ENCODE measurements at regions not wholly inside any gene's neighbourhood (a gene's known extent, or its start where the extent isn't known, plus 50 kb on each side); places are given as distances from the start of the nearest gene placed in this dataset.

DNA sequence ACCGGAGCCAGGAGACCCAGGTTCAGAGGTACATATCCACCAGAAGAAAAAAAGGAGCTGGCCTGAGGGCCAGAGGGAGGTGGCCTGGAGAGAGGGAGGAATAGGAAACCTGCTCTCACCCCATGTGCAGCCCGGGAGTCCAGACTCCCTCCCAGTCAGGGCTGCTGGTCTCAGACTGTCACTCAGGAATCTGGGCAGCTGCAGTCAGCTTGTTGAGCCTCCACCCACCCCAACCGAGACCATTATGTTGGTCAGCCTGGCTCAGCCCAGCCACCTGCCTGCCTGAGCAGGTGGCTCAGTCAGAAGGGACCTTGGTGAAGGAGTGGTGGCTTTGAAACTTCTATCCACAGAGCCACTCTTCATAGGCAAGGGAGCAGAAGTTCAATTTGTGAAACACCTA, 53.3 kb upstream of the EPB41L1 start:
- Histone ChIP-seq H3K27ac (ENCODE audit: low read depth in 2 of 2, low read length in 2 of 2) (peak overlapping the region; percentile 78 to 90), H3K36me3 (ENCODE audit: control insufficient read depth in 2 of 3, insufficient read depth in 3 of 3, low read length in 3 of 3) (no peaks in the 10 kb centered on the region), H3K4me3 (ENCODE audit: low read length in 3 of 3) (no peak overlapping the region), H3K4me1 (ENCODE audit: control insufficient read depth in 2 of 3, insufficient read depth in 2 of 3, low read depth in 1 of 3, low read length in 3 of 3) (peaks cover 2 to 76% (median 64%) of the 10 kb centered on the region in 3 donors), H3K27me3 (ENCODE audit: control insufficient read depth, insufficient read depth, low read length) (no peaks in the 10 kb centered on the region), H3K9me3 (ENCODE audit: control insufficient read depth in 2 of 3, insufficient read depth in 1 of 3, low read length in 3 of 3) (no peaks in the 10 kb centered on the region), H3K9ac (ENCODE audit: low read length in 3 of 3) (peak overlapping the region in 1 of 3 donors; percentile 57)
- intact Hi-C loops (cut with DNase I), result no loop called here
- FAIRE-seq, result no peak
- TF ChIP-seq, protein P1, sequence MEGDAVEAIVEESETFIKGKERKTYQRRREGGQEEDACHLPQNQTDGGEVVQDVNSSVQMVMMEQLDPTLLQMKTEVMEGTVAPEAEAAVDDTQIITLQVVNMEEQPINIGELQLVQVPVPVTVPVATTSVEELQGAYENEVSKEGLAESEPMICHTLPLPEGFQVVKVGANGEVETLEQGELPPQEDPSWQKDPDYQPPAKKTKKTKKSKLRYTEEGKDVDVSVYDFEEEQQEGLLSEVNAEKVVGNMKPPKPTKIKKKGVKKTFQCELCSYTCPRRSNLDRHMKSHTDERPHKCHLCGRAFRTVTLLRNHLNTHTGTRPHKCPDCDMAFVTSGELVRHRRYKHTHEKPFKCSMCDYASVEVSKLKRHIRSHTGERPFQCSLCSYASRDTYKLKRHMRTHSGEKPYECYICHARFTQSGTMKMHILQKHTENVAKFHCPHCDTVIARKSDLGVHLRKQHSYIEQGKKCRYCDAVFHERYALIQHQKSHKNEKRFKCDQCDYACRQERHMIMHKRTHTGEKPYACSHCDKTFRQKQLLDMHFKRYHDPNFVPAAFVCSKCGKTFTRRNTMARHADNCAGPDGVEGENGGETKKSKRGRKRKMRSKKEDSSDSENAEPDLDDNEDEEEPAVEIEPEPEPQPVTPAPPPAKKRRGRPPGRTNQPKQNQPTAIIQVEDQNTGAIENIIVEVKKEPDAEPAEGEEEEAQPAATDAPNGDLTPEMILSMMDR (IDR thresholded peaks at IDR 0.05; ENCODE audit: borderline replicate concordance, extremely low read depth, insufficient read depth), result no peak
- DNase-seq, result peak; percentile 74 to 90 (median 82)

DNA sequence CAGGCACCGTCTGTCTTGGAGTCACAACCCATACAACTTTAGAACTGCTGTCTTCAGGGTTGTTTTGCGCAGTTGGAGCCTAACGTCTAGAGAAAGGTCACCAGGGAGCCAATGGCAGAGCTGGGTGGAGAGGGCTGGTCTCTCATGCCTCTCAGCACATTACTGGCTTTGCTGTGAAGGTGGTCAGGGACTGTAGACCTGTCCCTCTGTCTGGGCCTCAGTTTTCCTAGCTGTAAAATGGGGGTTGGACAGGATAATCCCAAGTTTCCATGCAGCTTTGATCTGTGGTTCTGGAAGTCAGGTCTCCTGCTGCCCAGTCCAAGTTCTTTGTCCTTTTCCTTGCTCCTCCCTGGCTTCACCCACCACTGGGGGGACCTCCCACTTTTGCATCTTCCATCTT, 52.2 kb upstream of the EPB41L1 start:
- intact Hi-C loops (cut with DNase I), result no loop called here
- H3K36me3 ChIP-seq (ENCODE audit: control insufficient read depth in 2 of 3, insufficient read depth in 3 of 3, low read length in 3 of 3), result no peaks in the 10 kb centered on the region
- H3K27me3 ChIP-seq (ENCODE audit: control insufficient read depth, insufficient read depth, low read length), result no peaks in the 10 kb centered on the region
- H3K4me3 ChIP-seq (ENCODE audit: low read length in 3 of 3), result no peak overlapping the region
- H3K9me3 ChIP-seq (ENCODE audit: control insufficient read depth in 2 of 3, insufficient read depth in 1 of 3, low read length in 3 of 3), result no peaks in the 10 kb centered on the region
- peaks cover 2 to 74% (median 62%) of the 10 kb centered on the region in 3 donors for H3K4me1 ChIP-seq (ENCODE audit: control insufficient read depth in 2 of 3, insufficient read depth in 2 of 3, low read depth in 1 of 3, low read length in 3 of 3)
- no peak for FAIRE-seq
- TF ChIP-seq, protein P1 (IDR thresholded peaks at IDR 0.05; ENCODE audit: borderline replicate concordance, extremely low read depth, insufficient read depth), result no peak
- peak overlapping the region; percentile 96 for H3K27ac ChIP-seq (ENCODE audit: low read depth in 2 of 2, low read length in 2 of 2)
- DNase-seq, result no peak
- peak overlapping the region in 1 of 3 donors; percentile 21 for H3K9ac ChIP-seq (ENCODE audit: low read length in 3 of 3)

DNA sequence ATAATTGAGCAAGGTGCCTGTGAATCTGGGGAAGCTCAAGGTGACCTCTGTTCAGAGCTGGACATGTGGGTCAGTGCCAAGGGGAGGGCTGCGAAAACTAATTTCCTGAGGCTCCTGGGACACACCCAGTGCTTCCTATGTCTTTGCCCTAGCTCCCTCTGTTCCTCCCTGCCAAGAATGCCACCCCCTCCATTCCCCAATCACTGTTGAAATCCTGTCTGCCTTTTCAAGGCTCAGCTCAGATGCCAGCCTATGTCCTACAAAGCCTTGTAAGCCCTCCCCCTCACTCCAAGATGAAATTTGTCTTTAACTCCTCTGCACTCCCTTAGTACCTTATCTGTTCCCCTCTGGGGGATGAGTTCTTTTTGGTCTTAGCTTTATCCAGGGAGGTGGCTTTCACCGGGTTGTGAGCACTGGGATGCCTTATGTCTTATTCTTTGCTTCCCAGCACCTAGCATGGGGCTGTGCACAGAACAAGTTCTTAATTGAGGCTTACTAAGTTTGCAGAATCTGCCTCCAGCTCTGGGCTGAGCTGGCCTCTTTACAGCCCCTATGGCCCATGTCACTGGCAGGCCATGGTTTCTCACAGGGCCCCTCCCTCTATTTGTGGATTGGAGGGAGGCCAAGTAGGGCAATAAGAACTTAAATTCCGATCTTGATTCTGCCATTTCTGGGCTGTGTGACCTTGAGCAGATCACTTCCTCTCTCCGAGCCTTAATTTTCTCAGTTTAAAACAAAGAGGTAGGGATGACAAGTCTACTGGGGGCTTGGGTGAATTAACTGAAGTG, 51.5 kb upstream of the EPB41L1 start:
- H3K27me3 ChIP-seq (ENCODE audit: control insufficient read depth, insufficient read depth, low read length), result no peaks in the 10 kb centered on the region
- intact Hi-C loops (cut with DNase I), result no loop called here
- no peaks in the 10 kb centered on the region for H3K9me3 ChIP-seq (ENCODE audit: control insufficient read depth in 2 of 3, insufficient read depth in 1 of 3, low read length in 3 of 3)
- TF ChIP-seq, protein P1 (IDR thresholded peaks at IDR 0.05; ENCODE audit: borderline replicate concordance, extremely low read depth, insufficient read depth), result no peak
- H3K27ac ChIP-seq (ENCODE audit: low read depth in 2 of 2, low read length in 2 of 2), result peak overlapping the region; percentile 96
- H3K36me3 ChIP-seq (ENCODE audit: control insufficient read depth in 2 of 3, insufficient read depth in 3 of 3, low read length in 3 of 3), result no peaks in the 10 kb centered on the region
- H3K9ac ChIP-seq (ENCODE audit: low read length in 3 of 3), result peak overlapping the region in 2 of 3 donors; percentile 1 to 21
- H3K4me1 ChIP-seq (ENCODE audit: control insufficient read depth in 2 of 3, insufficient read depth in 2 of 3, low read depth in 1 of 3, low read length in 3 of 3), result peaks cover 2 to 68% (median 55%) of the 10 kb centered on the region in 3 donors
- no peak for FAIRE-seq
- DNase-seq, result no peak
- H3K4me3 ChIP-seq (ENCODE audit: low read length in 3 of 3), result no peak overlapping the region
